D721Med (cell line): ENCODE measurements at regions not wholly inside any gene's neighbourhood (a gene's known extent, or its start where the extent isn't known, plus 50 kb on each side); places are given as distances from the start of the nearest gene placed in this dataset.

Experiments
- DNase-seq: peaks from one replicate; pipeline ENCODE4 v3.0.0; 2011; ENCODE audit warnings: low spot score; ENCODE audit not compliant: insufficient read length
- FAIRE-seq: peaks from 2 replicates; lab custom pipeline; 2011; peaks lifted over from hg19 to GRCh38; lab: Jason Lieb, UNC
- CTCF ChIP-seq: IDR thresholded peaks from 2 replicates; pipeline ENCODE4 v1.5.1; 2012; ENCODE audit warnings: mild to moderate bottlenecking, control low read depth; ENCODE audit not compliant: insufficient read depth; ENCODE audit errors: missing control alignments

- FAIRE-seq (no peak), DNase-seq (no peak)
- no peak for TF ChIP-seq CTCF
Observed at GRCh38 chr18:47749600-47749973, 180.9 kb downstream of the SMAD2 start.

- DNase-seq (peak; percentile 96), FAIRE-seq (no peak)
- TF ChIP-seq CTCF = peak; percentile 99
Observed at GRCh38 chr18:47748847-47749599, 181.4 kb downstream of the SMAD2 start.

GRCh38 chr18:47748093-47748796 is 182.2 kb downstream of the SMAD2 start:
- TF ChIP-seq CTCF = no peak
- DNase-seq (no peak), FAIRE-seq (no peak)

- FAIRE-seq (no peak), DNase-seq (no peak)
- no peak for TF ChIP-seq CTCF
Observed at GRCh38 chr18:47747260-47747795, 183.1 kb downstream of the SMAD2 start.

- TF ChIP-seq CTCF = no peak
- FAIRE-seq (no peak), DNase-seq (no peak)
Observed at GRCh38 chr18:47746615-47747014, 183.8 kb downstream of the SMAD2 start.

- TF ChIP-seq CTCF = no peak
- DNase-seq (peak; percentile 3), FAIRE-seq (no peak)
Observed at GRCh38 chr18:47745227-47745626, 185.2 kb downstream of the SMAD2 start.
